ENCODE measurements at regions not wholly inside any gene's neighbourhood (a gene's known extent, or its start where the extent isn't known, plus 50 kb on each side); places are given as distances from the start of the nearest gene placed in this dataset.

GRCh38 chr2:46813020-46813415 lies 102.6 kb downstream of the MCFD2 start:
- peak; percentile 70 for DNase-seq

Measured in muscle of arm (tissue), 1 donor.